ENCODE measurements at regions not wholly inside any gene's neighbourhood (a gene's known extent, or its start where the extent isn't known, plus 50 kb on each side); places are given as distances from the start of the nearest gene placed in this dataset.
"Not testable (repeated sequence)": the region's sequence is repeated elsewhere in the genome, so short reads cannot be mapped to it uniquely, and the experiment has no call there.

DNA sequence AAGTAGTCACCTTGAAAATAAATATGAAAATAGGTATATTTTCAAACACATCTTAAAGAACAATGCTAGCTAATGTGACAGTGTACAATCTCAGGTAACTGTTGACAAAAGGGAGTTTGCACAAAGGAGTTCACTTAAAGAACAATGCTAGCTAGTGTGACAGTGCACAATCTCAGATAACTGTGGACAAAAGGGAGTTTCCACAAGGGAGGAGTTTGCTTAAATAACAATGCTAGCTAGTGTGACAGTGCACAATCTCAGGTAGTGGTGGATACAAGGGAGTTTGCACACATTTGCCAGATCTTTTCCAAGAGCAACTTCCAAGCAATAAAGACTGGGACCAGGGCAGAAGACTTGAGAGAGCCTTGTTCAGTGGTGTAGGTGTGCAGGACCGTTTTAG, 442.9 kb upstream of the FTMT start:
- Histone ChIP-seq H2AFZ (ENCODE audit: low read depth, low read length) (no peak overlapping the region), H3K4me3 (ENCODE audit: low read length) (no peak overlapping the region), H3K36me3 (ENCODE audit: insufficient read depth, low read length) (no peaks in the 10 kb centered on the region), H3K9me3 (ENCODE audit: low read length) (no peaks in the 10 kb centered on the region), H3K27me3 (ENCODE audit: insufficient read depth, low read length) (no peaks in the 10 kb centered on the region), H3K4me1 (ENCODE audit: insufficient read depth, low read length) (no peaks in the 10 kb centered on the region)

GRCh38 chr5:121415270-121415669, 436.4 kb upstream of the FTMT start:
- H3K27me3 ChIP-seq (ENCODE audit: insufficient read depth, low read length), result no peaks in the 10 kb centered on the region
- H3K4me3 ChIP-seq (ENCODE audit: low read length), result no peak overlapping the region
- no peaks in the 10 kb centered on the region for H3K9me3 ChIP-seq (ENCODE audit: low read length)
- H2AFZ ChIP-seq (ENCODE audit: low read depth, low read length), result no peak overlapping the region
- peaks cover 4% of the 10 kb centered on the region for H3K4me1 ChIP-seq (ENCODE audit: insufficient read depth, low read length)
- H3K36me3 ChIP-seq (ENCODE audit: insufficient read depth, low read length), result no peaks in the 10 kb centered on the region

- no peaks in the 10 kb centered on the region for H3K9me3 ChIP-seq (ENCODE audit: low read length)
- H3K4me1 ChIP-seq (ENCODE audit: insufficient read depth, low read length), result no peaks in the 10 kb centered on the region
- H3K4me3 ChIP-seq (ENCODE audit: low read length), result no peak overlapping the region
- H2AFZ ChIP-seq (ENCODE audit: low read depth, low read length), result no peak overlapping the region
- no peaks in the 10 kb centered on the region for H3K36me3 ChIP-seq (ENCODE audit: insufficient read depth, low read length)
- H3K27me3 ChIP-seq (ENCODE audit: insufficient read depth, low read length), result no peaks in the 10 kb centered on the region
These were observed 430.0 kb upstream of the FTMT start for GRCh38 chr5:121421646-121422045.

GRCh38 chr5:121424976-121425375, 426.7 kb upstream of the FTMT start:
- no peaks in the 10 kb centered on the region for H3K36me3 ChIP-seq (ENCODE audit: insufficient read depth, low read length)
- no peaks in the 10 kb centered on the region for H3K27me3 ChIP-seq (ENCODE audit: insufficient read depth, low read length)
- H3K9me3 ChIP-seq (ENCODE audit: low read length), result no peaks in the 10 kb centered on the region
- no peak overlapping the region for H3K4me3 ChIP-seq (ENCODE audit: low read length)
- no peaks in the 10 kb centered on the region for H3K4me1 ChIP-seq (ENCODE audit: insufficient read depth, low read length)
- no peak overlapping the region for H2AFZ ChIP-seq (ENCODE audit: low read depth, low read length)

DNA sequence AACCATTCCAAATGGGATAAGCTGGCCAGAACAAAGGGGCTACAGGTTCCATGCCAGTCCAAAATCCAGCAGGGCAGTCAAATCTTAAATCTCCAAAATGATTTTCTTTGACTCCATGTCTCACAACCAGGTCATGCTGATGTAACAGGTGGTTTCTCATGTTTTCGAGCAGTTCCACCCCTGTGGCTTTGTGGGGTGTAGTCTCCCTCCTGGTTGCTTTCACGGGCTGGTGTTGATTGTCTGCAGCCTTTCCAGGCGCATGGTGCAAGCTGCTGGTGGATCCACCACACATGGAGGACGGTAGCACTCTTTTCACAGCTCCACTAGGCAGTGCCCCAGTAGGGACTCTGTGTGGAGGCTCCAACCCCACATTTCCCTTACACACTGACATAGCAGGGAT, 425.5 kb upstream of the FTMT start:
- Histone ChIP-seq H3K27me3 (ENCODE audit: insufficient read depth, low read length) (no peaks in the 10 kb centered on the region), H3K4me3 (ENCODE audit: low read length) (no peak overlapping the region), H3K9me3 (ENCODE audit: low read length) (no peaks in the 10 kb centered on the region), H2AFZ (ENCODE audit: low read depth, low read length) (no peak overlapping the region), H3K4me1 (ENCODE audit: insufficient read depth, low read length) (no peaks in the 10 kb centered on the region), H3K36me3 (ENCODE audit: insufficient read depth, low read length) (no peaks in the 10 kb centered on the region)

GRCh38 chr5:121429761-121430160, 421.9 kb upstream of the FTMT start:
- Histone ChIP-seq H2AFZ (ENCODE audit: low read depth, low read length) (no peak overlapping the region), H3K4me1 (ENCODE audit: insufficient read depth, low read length) (no peaks in the 10 kb centered on the region)

DNA sequence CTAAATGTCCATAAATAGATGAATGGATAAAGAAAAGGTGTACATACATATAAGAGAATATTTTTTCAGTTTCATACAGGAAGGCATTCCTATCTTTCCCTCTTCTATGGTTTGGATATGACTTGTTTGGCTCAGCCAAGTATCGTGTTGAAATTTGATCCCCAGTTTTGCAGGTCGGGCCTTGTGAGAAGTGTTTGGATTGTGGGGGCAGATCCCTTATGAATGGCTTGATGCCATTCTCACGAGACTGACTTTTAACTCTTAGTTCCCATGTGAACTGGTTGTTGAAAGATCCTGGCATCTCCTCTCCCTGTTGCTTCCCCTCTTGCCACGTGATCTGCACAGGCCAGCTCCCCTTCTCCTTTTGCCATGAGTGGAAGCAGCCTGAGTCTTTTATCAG, 421.1 kb upstream of the FTMT start:
- no peaks in the 10 kb centered on the region for H3K36me3 ChIP-seq (ENCODE audit: insufficient read depth, low read length)

More at GRCh38 chr5:121429761-121430160, 421.9 kb upstream of the FTMT start:
- Histone ChIP-seq H3K27me3 (ENCODE audit: insufficient read depth, low read length) (no peaks in the 10 kb centered on the region), H3K4me3 (ENCODE audit: low read length) (no peak overlapping the region), H3K9me3 (ENCODE audit: low read length) (no peaks in the 10 kb centered on the region), H3K36me3 (ENCODE audit: insufficient read depth, low read length) (no peaks in the 10 kb centered on the region)

GRCh38 chr5:121445511-121445910, 406.2 kb upstream of the FTMT start:
- no peaks in the 10 kb centered on the region for H3K9me3 ChIP-seq (ENCODE audit: low read length)
- no peak overlapping the region for H3K4me3 ChIP-seq (ENCODE audit: low read length)
- no peaks in the 10 kb centered on the region for H3K36me3 ChIP-seq (ENCODE audit: insufficient read depth, low read length)
- H3K27me3 ChIP-seq (ENCODE audit: insufficient read depth, low read length), result no peaks in the 10 kb centered on the region
- H3K4me1 ChIP-seq (ENCODE audit: insufficient read depth, low read length), result no peaks in the 10 kb centered on the region
- H2AFZ ChIP-seq (ENCODE audit: low read depth, low read length), result no peak overlapping the region

More for the DNA sequence above, 421.1 kb upstream of the FTMT start:
- no peak overlapping the region for H2AFZ ChIP-seq (ENCODE audit: low read depth, low read length)
- no peaks in the 10 kb centered on the region for H3K4me1 ChIP-seq (ENCODE audit: insufficient read depth, low read length)
- no peak overlapping the region for H3K4me3 ChIP-seq (ENCODE audit: low read length)
- H3K9me3 ChIP-seq (ENCODE audit: low read length), result no peaks in the 10 kb centered on the region
- no peaks in the 10 kb centered on the region for H3K27me3 ChIP-seq (ENCODE audit: insufficient read depth, low read length)

DNA sequence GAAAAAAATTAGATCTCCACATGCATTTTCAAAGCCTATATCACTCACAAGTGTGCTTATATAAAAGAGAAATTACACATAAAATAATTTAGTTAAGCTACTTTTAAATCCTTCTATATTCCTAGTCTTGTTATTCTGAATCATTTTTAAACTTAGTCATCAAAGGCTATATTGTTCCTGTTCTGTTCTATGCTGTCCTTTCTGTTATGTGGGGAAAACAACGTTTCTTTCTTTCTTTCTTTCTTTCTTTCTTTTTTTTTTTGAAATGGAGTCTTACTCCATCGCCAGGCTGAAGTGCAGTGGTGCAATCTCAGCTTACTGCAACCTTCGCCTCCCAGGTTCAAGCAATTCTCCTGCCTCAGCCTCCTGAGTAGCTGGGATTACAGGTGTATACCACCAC, 389.2 kb upstream of the FTMT start:
- Histone ChIP-seq H3K27me3 (ENCODE audit: insufficient read depth, low read length) (no peaks in the 10 kb centered on the region), H3K9me3 (ENCODE audit: low read length) (no peaks in the 10 kb centered on the region), H3K36me3 (ENCODE audit: insufficient read depth, low read length) (no peaks in the 10 kb centered on the region), H3K4me3 (ENCODE audit: low read length) (no peak overlapping the region), H3K4me1 (ENCODE audit: insufficient read depth, low read length) (no peaks in the 10 kb centered on the region), H2AFZ (ENCODE audit: low read depth, low read length) (no peak overlapping the region)

DNA sequence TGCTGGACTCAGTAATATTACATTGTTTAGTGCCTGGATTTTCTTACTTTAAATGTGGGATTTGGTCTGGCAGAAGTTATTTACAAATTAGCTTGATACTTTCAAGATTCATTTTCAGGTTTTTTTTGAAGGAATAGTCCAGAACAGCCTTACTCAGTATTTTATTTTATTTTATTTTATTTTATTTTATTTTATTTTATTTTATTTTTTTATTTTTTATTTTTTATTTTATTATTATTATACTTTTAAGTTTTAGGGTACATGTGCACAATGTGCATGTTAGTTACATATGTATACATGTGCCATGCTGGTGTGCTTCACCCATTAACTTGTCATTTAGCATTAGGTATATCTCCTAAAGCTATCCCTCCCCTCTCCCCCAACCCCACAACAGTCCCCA, 380.5 kb upstream of the FTMT start:
- not testable (repeated sequence) for H3K9me3 ChIP-seq (ENCODE audit: low read length); H3K4me3 ChIP-seq (ENCODE audit: low read length); H3K4me1 ChIP-seq (ENCODE audit: insufficient read depth, low read length); H3K36me3 ChIP-seq (ENCODE audit: insufficient read depth, low read length); H2AFZ ChIP-seq (ENCODE audit: low read depth, low read length); H3K27me3 ChIP-seq (ENCODE audit: insufficient read depth, low read length)

GRCh38 chr5:121478636-121479035, 373.0 kb upstream of the FTMT start:
- Histone ChIP-seq H3K4me3 (ENCODE audit: low read length) (no peak overlapping the region), H3K9me3 (ENCODE audit: low read length) (no peaks in the 10 kb centered on the region), H2AFZ (ENCODE audit: low read depth, low read length) (no peak overlapping the region), H3K36me3 (ENCODE audit: insufficient read depth, low read length) (no peaks in the 10 kb centered on the region), H3K4me1 (ENCODE audit: insufficient read depth, low read length) (no peaks in the 10 kb centered on the region), H3K27me3 (ENCODE audit: insufficient read depth, low read length) (no peaks in the 10 kb centered on the region)

DNA sequence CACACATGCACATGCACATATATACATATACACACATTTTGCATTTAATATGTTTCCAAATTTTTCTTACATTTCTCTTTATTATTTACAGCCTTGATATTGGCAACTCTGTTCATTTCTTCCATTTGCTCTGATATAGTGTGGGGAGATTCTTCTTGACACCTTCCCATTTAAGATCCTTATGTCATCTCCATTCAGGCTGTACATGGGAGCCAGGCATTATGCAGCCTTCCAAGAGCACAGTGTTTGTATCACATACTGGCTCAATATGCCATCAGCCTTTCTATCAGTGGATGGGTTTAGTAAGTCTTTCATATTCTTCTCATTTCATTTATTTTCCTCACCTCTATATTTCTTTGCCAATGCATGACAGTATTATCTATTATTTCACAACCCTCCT, 372.3 kb upstream of the FTMT start:
- no peaks in the 10 kb centered on the region for H3K4me1 ChIP-seq (ENCODE audit: insufficient read depth, low read length)
- no peaks in the 10 kb centered on the region for H3K9me3 ChIP-seq (ENCODE audit: low read length)
- no peak overlapping the region for H2AFZ ChIP-seq (ENCODE audit: low read depth, low read length)
- H3K36me3 ChIP-seq (ENCODE audit: insufficient read depth, low read length), result no peaks in the 10 kb centered on the region
- no peaks in the 10 kb centered on the region for H3K27me3 ChIP-seq (ENCODE audit: insufficient read depth, low read length)
- no peak overlapping the region for H3K4me3 ChIP-seq (ENCODE audit: low read length)

- Histone ChIP-seq H3K9me3 (ENCODE audit: low read length) (no peaks in the 10 kb centered on the region), H3K36me3 (ENCODE audit: insufficient read depth, low read length) (no peaks in the 10 kb centered on the region), H2AFZ (ENCODE audit: low read depth, low read length) (no peak overlapping the region), H3K4me3 (ENCODE audit: low read length) (no peak overlapping the region), H3K4me1 (ENCODE audit: insufficient read depth, low read length) (no peaks in the 10 kb centered on the region), H3K27me3 (ENCODE audit: insufficient read depth, low read length) (no peaks in the 10 kb centered on the region)
These were observed 366.4 kb upstream of the FTMT start for GRCh38 chr5:121485281-121485680.

DNA sequence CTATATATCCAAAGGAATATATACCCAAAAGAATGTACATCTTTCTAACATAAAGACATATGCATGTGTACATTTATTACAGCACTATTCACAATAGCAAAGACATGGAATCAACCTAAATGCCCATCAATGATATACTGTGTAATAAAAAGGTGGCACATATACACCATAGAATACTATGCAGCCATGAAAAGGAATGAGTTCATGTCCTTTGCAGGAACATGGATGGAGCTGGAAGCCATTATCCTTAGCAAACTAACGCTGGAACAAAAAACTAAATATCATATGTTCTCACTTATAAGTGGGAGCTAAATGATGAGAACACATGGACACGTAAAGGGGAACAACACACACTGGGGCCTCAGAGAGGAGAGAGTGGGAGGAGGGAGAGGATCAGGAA, 365.7 kb upstream of the FTMT start:
- H3K4me1 ChIP-seq (ENCODE audit: insufficient read depth, low read length); H3K27me3 ChIP-seq (ENCODE audit: insufficient read depth, low read length); H3K9me3 ChIP-seq (ENCODE audit: low read length); H3K4me3 ChIP-seq (ENCODE audit: low read length); H2AFZ ChIP-seq (ENCODE audit: low read depth, low read length); H3K36me3 ChIP-seq (ENCODE audit: insufficient read depth, low read length): not testable (repeated sequence)
